ENCODE measurements at regions not wholly inside any gene's neighbourhood (a gene's known extent, or its start where the extent isn't known, plus 50 kb on each side); places are given as distances from the start of the nearest gene placed in this dataset.
A peak's percentile ranks its signal among the peaks of the same experiment; 100 is the strongest.
"Not testable (repeated sequence)": the region's sequence is repeated elsewhere in the genome, so short reads cannot be mapped to it uniquely, and the experiment has no call there.

- DNase-seq (ENCODE audit: insufficient read length, low spot score), result no peak
- TF ChIP-seq, protein P1, sequence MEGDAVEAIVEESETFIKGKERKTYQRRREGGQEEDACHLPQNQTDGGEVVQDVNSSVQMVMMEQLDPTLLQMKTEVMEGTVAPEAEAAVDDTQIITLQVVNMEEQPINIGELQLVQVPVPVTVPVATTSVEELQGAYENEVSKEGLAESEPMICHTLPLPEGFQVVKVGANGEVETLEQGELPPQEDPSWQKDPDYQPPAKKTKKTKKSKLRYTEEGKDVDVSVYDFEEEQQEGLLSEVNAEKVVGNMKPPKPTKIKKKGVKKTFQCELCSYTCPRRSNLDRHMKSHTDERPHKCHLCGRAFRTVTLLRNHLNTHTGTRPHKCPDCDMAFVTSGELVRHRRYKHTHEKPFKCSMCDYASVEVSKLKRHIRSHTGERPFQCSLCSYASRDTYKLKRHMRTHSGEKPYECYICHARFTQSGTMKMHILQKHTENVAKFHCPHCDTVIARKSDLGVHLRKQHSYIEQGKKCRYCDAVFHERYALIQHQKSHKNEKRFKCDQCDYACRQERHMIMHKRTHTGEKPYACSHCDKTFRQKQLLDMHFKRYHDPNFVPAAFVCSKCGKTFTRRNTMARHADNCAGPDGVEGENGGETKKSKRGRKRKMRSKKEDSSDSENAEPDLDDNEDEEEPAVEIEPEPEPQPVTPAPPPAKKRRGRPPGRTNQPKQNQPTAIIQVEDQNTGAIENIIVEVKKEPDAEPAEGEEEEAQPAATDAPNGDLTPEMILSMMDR (IDR thresholded peaks at IDR 0.05; ENCODE audit: insufficient read depth, missing control alignments), result no peak
- no peak for FAIRE-seq
These were observed 112.5 kb upstream of the NBPF11 start for GRCh38 chr1:148264374-148265276.

GRCh38 chr1:148263906-148264255 is 111.8 kb upstream of the NBPF11 start:
- FAIRE-seq, result no peak
- DNase-seq (ENCODE audit: insufficient read length, low spot score), result no peak
- TF ChIP-seq, protein P1 (IDR thresholded peaks at IDR 0.05; ENCODE audit: insufficient read depth, missing control alignments), result no peak

DNA sequence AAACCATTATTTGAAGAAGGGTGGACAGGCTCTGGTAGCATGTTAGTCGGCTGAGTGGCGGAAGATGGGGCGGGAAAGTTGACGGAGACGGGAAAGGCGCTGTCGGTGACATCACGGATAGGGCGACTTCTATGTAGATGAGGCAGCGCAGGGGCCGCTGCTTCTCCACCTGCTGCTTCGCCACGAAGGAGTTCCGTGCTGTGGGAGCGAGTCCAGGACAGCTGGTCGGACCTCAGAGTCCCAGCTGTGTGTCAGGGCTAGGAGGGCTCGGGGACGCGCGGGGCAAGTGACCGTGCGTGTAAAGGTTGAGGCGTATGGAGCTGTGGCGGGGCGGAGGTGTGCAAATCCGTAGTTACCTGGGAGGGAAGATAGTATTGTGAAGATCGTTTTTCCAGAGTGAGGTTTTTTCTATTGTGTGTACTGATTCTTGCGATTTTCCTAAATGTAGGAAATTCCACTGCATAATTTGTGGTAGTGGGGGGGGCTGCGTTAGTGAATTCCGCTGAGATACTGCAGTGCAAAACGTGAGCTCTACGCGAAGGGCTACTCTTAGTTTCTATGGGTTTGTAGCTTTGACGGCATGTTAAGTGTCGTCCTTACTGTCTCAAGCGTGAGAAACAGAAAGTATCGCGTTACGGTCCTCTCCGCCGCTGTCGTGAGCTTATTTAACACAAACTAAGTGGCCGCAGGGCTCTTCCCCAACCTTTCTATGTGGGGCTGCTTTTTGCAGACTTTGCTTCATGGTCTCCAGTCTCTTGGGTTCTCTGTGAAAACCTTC is 111.2 kb upstream of the NBPF11 start:
- DNase-seq (ENCODE audit: insufficient read length, low spot score), result no peak
- FAIRE-seq, result no peak
- TF ChIP-seq, protein P1 (IDR thresholded peaks at IDR 0.05; ENCODE audit: insufficient read depth, missing control alignments), result no peak

DNA sequence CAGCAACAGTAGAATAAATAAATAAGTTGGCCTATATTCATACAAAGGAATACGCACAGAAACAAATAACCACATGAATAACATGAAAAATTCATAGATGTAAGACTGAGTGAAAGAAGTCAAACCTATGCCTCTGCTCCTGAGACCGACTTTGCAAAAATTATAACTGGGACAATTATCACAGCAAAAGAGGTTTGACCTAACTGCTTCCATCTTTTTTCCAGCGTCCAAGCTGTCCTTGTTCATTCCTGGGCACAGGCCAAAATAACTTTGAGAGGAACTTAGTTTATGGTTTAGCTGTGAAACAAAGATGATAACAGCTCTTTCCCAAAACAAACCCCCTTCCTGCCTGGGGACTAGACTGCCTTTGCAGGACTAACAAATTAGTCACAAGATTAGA is 109.6 kb upstream of the NBPF11 start:
- not testable (repeated sequence) for FAIRE-seq

GRCh38 chr1:148257886-148258285 is 105.8 kb upstream of the NBPF11 start:
- FAIRE-seq; DNase-seq (ENCODE audit: insufficient read length, low spot score): not testable (repeated sequence)

More for the DNA sequence above, 109.6 kb upstream of the NBPF11 start:
- not testable (repeated sequence) for DNase-seq (ENCODE audit: insufficient read length, low spot score)

DNA sequence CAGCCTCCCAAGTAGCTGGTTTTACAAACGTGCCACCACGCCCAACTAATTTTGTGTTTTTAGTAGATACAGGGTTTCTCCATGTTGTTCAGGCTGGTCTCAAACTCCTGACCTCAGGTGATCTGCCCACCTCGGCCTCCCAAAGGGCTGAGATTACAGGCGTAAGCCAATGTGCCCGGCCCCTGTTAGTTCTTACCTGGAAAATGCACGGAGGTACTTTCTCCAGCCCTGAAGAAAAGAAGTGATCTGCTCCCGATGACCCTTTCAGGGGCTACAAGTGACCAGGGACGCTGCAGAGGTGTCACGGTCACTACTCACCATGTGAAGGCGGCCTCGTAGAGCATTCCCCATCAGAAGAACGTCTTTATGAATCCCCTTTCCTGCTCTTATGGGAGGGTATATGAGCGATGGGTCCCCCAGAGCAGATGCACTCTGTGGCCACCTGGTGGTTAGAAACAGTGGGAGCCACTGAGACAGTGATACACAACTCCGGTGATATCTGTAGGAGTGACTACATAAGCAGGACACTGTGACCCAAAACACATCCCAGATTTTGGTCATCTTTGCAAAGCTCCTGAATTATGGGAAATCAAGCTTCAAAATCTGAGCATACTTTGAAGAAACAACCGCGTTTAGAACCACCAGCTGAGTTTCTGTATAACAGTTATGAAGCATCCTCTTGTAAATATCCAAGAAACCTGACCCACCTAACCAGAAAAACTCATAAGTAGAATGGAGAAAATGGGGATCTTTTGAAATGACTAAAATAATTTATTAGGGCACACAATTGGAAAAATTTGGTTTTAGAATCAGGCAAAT is 102.7 kb upstream of the NBPF11 start:
- not testable (repeated sequence) for DNase-seq (ENCODE audit: insufficient read length, low spot score); FAIRE-seq
- TF ChIP-seq, protein P1 (IDR thresholded peaks at IDR 0.05; ENCODE audit: insufficient read depth, missing control alignments), result peak; percentile 56

GRCh38 chr1:148253808-148254207 is 101.7 kb upstream of the NBPF11 start:
- DNase-seq (ENCODE audit: insufficient read length, low spot score); FAIRE-seq: not testable (repeated sequence)

GRCh38 chr1:148248798-148249197 is 96.7 kb upstream of the NBPF11 start:
- DNase-seq (ENCODE audit: insufficient read length, low spot score); FAIRE-seq: not testable (repeated sequence)

GRCh38 chr1:148246258-148246861 is 94.3 kb upstream of the NBPF11 start:
- not testable (repeated sequence) for FAIRE-seq

GRCh38 chr1:148245843-148246242 is 93.8 kb upstream of the NBPF11 start:
- not testable (repeated sequence) for FAIRE-seq

More at GRCh38 chr1:148246258-148246861, 94.3 kb upstream of the NBPF11 start:
- not testable (repeated sequence) for DNase-seq (ENCODE audit: insufficient read length, low spot score)

GRCh38 chr1:148245443-148245842 is 93.4 kb upstream of the NBPF11 start:
- not testable (repeated sequence) for FAIRE-seq; DNase-seq (ENCODE audit: insufficient read length, low spot score)

More at GRCh38 chr1:148245843-148246242, 93.8 kb upstream of the NBPF11 start:
- not testable (repeated sequence) for DNase-seq (ENCODE audit: insufficient read length, low spot score)

GRCh38 chr1:148233250-148233649 is 81.2 kb upstream of the NBPF11 start:
- not testable (repeated sequence) for FAIRE-seq; DNase-seq (ENCODE audit: insufficient read length, low spot score)

DNA sequence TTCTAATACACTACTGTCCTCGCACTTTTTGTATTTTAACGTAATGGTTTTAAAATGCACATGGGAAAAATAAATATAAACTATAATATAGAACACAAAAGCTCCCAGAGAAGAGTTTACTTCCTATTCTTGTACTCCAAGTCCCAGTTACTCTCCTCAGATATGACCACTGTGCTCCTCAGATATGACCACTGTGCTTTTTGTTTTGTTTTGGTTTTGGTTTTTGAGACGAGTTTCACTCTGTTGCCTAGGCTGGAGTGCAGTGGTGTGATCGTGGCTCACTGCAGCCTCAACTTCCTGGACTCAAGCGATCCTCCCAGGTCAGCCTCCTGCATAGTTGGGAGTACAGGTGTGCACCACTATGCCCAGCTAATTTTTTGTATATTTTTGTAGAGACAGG is 76.8 kb upstream of the NBPF11 start:
- not testable (repeated sequence) for FAIRE-seq; DNase-seq (ENCODE audit: insufficient read length, low spot score)

Measured in D721Med (cell line).